ENCODE measurements at regions not wholly inside any gene's neighbourhood (a gene's known extent, or its start where the extent isn't known, plus 50 kb on each side); places are given as distances from the start of the nearest gene placed in this dataset.

DNA sequence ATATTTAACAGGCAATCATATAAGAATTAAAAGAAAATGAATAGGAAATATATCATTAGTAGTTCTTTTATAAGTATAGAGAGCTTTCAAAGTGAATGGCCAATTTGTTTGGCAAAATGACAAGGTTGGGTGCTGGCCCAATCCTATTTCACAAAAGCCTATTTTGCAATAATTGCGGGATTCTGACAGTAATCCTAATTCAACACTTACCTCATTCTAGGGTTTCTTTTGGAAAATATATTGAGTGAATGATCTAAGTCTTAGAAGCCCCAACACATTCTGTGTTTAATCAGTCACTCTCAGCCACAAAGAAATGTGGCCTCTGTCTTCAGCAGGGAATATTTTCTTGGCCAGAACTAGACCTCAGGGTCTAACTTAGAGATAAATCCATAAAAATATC, 835.9 kb upstream of the ZNF608 start:
- TF ChIP-seq CTCF (IDR thresholded peaks at IDR 0.05; ENCODE audit: insufficient read depth, low read length) = no peak
- DNase-seq (ENCODE audit: low read depth) = peak; percentile 84
- H3K4me3 ChIP-seq (ENCODE audit: low read depth, low read length) = no peak overlapping the region

DNA sequence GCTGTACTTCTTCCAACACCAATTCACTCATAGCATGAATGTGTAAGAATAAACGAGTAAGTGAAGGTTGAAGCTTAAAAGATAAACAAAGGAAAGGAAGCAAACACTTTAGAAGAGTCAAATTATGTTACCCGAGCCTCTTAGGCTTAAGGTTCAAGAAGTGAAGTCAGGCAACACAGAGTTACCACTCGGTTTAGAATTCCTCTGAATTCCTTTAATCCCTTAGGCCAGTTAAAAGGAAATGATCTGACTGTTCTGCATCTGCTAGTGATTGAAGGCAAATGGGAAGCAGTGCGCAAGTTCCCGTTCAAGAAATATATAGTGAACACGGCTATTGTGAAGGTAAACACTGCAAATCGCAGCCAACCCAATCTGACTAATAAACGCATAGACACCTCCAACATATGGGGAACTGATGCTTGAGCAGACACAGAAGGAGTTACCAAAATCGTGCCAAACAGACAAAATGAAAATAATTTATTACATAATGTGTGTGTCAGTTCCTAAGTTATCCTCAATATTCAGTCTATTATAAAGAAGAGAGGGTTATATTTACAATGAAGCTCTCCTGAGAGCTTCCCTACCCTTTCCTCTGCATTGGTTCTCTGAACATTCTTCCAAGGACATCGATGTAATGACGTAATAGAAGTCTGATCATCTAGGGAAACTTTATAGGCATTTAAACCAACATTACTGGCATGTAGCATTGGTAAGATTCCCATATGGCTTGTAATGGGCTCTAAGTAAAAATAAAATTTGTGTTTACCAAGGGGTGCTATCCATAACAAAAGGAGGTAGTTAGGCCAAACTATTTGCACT, 837.1 kb upstream of the ZNF608 start:
- no peak overlapping the region for H3K4me3 ChIP-seq (ENCODE audit: low read depth, low read length)
- TF ChIP-seq CTCF (IDR thresholded peaks at IDR 0.05; ENCODE audit: insufficient read depth, low read length) = no peak
- no peak for DNase-seq (ENCODE audit: low read depth)

DNA sequence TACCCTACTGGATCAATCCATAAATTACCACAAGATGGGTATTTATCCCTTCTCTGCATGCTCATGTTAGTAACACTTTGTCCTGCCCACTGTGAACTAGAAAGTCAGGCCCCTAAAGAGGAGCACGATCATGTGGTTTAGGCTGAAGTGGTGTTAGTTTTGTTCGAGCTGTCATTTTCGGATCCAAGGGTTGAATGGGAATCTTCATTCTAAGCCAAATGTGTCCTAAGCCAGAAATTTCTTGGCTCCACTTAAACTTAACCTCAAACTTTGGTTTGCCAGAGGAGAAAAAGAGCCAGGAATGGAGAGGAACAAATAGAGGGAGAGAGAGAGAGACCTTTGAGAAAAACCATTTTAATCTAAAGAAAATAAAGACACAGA, 837.7 kb upstream of the ZNF608 start:
- no peak for TF ChIP-seq CTCF (IDR thresholded peaks at IDR 0.05; ENCODE audit: insufficient read depth, low read length)
- no peak overlapping the region for H3K4me3 ChIP-seq (ENCODE audit: low read depth, low read length)
- peak; percentile 92 for DNase-seq (ENCODE audit: low read depth)

DNA sequence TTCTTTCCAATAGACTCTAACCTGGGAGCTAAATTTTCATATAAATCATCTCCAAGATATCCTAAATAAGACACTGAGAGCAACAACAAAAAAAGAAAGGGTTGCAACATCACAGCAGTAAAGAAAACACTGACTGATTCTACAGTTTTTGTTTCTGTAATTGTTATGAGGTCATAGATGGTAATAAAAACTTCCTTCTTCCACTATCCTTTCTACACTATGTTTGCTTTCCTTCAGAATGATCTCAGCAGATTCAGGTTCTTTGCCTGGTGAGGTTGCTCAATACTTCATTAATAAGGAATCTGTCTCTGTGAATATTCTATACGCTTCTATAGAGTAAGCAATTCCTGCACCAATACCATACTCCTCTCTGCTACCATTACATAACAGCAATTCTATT, 835.6 kb upstream of the GRAMD2B start:
- no peak for DNase-seq (ENCODE audit: low read depth)

GRCh38 chr5:125592856-125593255, 830.4 kb upstream of the GRAMD2B start:
- DNase-seq (ENCODE audit: low read depth) = no peak
- H3K4me3 ChIP-seq (ENCODE audit: low read depth, low read length) = no peak overlapping the region
- TF ChIP-seq CTCF (IDR thresholded peaks at IDR 0.05; ENCODE audit: insufficient read depth, low read length) = no peak

More for the DNA sequence above, 835.6 kb upstream of the GRAMD2B start:
- no peak overlapping the region for H3K4me3 ChIP-seq (ENCODE audit: low read depth, low read length)
- no peak for TF ChIP-seq CTCF (IDR thresholded peaks at IDR 0.05; ENCODE audit: insufficient read depth, low read length)

DNA sequence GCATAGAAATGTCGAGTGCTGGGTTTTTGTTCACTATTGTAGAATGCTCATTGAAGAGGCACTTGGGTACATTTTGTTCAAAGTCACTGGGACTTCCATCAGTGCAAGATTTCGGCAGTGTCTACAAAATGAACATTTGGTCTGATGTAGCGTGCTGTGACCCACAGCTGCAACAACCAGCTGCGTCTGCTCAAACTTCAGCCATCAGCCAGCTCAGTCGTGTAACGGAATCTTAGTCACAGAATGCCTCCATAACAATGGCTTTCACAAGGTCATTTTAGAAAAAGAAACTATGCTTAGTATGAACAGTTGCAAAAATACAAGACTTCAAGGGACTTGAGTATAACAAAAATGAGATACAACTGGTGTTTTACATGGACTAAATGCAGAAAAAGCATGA, 828.1 kb upstream of the GRAMD2B start:
- no peak for TF ChIP-seq CTCF (IDR thresholded peaks at IDR 0.05; ENCODE audit: insufficient read depth, low read length)
- no peak overlapping the region for H3K4me3 ChIP-seq (ENCODE audit: low read depth, low read length)
- peak; percentile 77 for DNase-seq (ENCODE audit: low read depth)

- no peak for DNase-seq (ENCODE audit: low read depth)
- no peak for TF ChIP-seq CTCF (IDR thresholded peaks at IDR 0.05; ENCODE audit: insufficient read depth, low read length)
- H3K4me3 ChIP-seq (ENCODE audit: low read depth, low read length) = no peak overlapping the region
Observed at GRCh38 chr5:125595845-125596244, 827.4 kb upstream of the GRAMD2B start.
